ENCODE measurements at regions not wholly inside any gene's neighbourhood (a gene's known extent, or its start where the extent isn't known, plus 50 kb on each side); places are given as distances from the start of the nearest gene placed in this dataset.

- H4K20me1 ChIP-seq (ENCODE audit: insufficient read depth, low read length), result no peaks in the 10 kb centered on the region
- no peaks in the 10 kb centered on the region for H3K9me3 ChIP-seq (ENCODE audit: insufficient read depth, low read depth, low read length)
- DNase-seq (ENCODE audit: low read depth) (peak; percentile 84), FAIRE-seq (peak; percentile 92)
- H2AFZ ChIP-seq (ENCODE audit: low read depth, low read length), result peak overlapping the region; percentile 11
- H3K79me2 ChIP-seq (ENCODE audit: insufficient read depth, low read length), result no peaks in the 10 kb centered on the region
- peak overlapping the region; percentile 53 for H3K4me2 ChIP-seq (ENCODE audit: low read length)
- TF ChIP-seq EZH2 (IDR thresholded peaks at IDR 0.05; ENCODE audit: insufficient read depth, low read length) (no peak), CTCF (IDR thresholded peaks at IDR 0.05; ENCODE audit: insufficient read depth, low read depth, low read length) (no peak)
- H3K36me3 Mint-ChIP-seq (ENCODE audit: low read depth, unreplicated experiment), result no peaks in the 10 kb centered on the region
- H3K27me3 Mint-ChIP-seq (ENCODE audit: low read depth, unreplicated experiment), result no peaks in the 10 kb centered on the region
- H3K36me3 ChIP-seq (ENCODE audit: insufficient read depth, low read length), result no peaks in the 10 kb centered on the region
- no peak overlapping the region for H3K27ac Mint-ChIP-seq (ENCODE audit: unreplicated experiment)
- H3K9ac ChIP-seq (ENCODE audit: low read length), result peak overlapping the region; percentile 10
- no peak overlapping the region for H3K4me3 Mint-ChIP-seq (ENCODE audit: unreplicated experiment)
- H3K4me3 ChIP-seq (ENCODE audit: insufficient read depth, low read depth, low read length), result no peak overlapping the region
- no peaks in the 10 kb centered on the region for H3K4me1 Mint-ChIP-seq (ENCODE audit: low read depth, unreplicated experiment)
- H3K27me3 ChIP-seq (ENCODE audit: insufficient read depth, low read length), result no peaks in the 10 kb centered on the region
- no peaks in the 10 kb centered on the region for H3K9me3 Mint-ChIP-seq (ENCODE audit: unreplicated experiment)
- peak overlapping the region; percentile 42 for H3K27ac ChIP-seq (ENCODE audit: low read depth, low read length)
- peaks cover 3% of the 10 kb centered on the region for H3K4me1 ChIP-seq (ENCODE audit: insufficient read depth, low read length)
Observed at GRCh38 chrX:16444353-16444752, 205.6 kb upstream of the S100G start.

- no peak overlapping the region for H3K4me2 ChIP-seq (ENCODE audit: low read length)
- no peaks in the 10 kb centered on the region for H3K36me3 ChIP-seq (ENCODE audit: insufficient read depth, low read length)
- FAIRE-seq (peak; percentile 59), DNase-seq (ENCODE audit: low read depth) (peak; percentile 16)
- H4K20me1 ChIP-seq (ENCODE audit: insufficient read depth, low read length), result no peaks in the 10 kb centered on the region
- H3K9ac ChIP-seq (ENCODE audit: low read length), result no peak overlapping the region
- Mint-ChIP-seq H3K36me3 (ENCODE audit: low read depth, unreplicated experiment) (no peaks in the 10 kb centered on the region), H3K4me3 (ENCODE audit: unreplicated experiment) (no peak overlapping the region), H3K27me3 (ENCODE audit: low read depth, unreplicated experiment) (no peaks in the 10 kb centered on the region), H3K4me1 (ENCODE audit: low read depth, unreplicated experiment) (no peaks in the 10 kb centered on the region), H3K27ac (ENCODE audit: unreplicated experiment) (no peak overlapping the region), H3K9me3 (ENCODE audit: unreplicated experiment) (peaks cover 2% of the 10 kb centered on the region)
- H3K9me3 ChIP-seq (ENCODE audit: insufficient read depth, low read depth, low read length), result no peaks in the 10 kb centered on the region
- peak overlapping the region; percentile 42 for H3K27ac ChIP-seq (ENCODE audit: low read depth, low read length)
- H3K79me2 ChIP-seq (ENCODE audit: insufficient read depth, low read length), result no peaks in the 10 kb centered on the region
- no peaks in the 10 kb centered on the region for H3K27me3 ChIP-seq (ENCODE audit: insufficient read depth, low read length)
- TF ChIP-seq EZH2 (IDR thresholded peaks at IDR 0.05; ENCODE audit: insufficient read depth, low read length) (no peak), CTCF (IDR thresholded peaks at IDR 0.05; ENCODE audit: insufficient read depth, low read depth, low read length) (peak; percentile 57)
- H3K4me1 ChIP-seq (ENCODE audit: insufficient read depth, low read length), result peaks cover 3% of the 10 kb centered on the region
- H3K4me3 ChIP-seq (ENCODE audit: insufficient read depth, low read depth, low read length), result no peak overlapping the region
- no peak overlapping the region for H2AFZ ChIP-seq (ENCODE audit: low read depth, low read length)
Observed at GRCh38 chrX:16445166-16445752, 204.7 kb upstream of the S100G start.

GRCh38 chrX:16451334-16451733, 198.6 kb upstream of the S100G start:
- Histone ChIP-seq H3K27ac (ENCODE audit: low read depth, low read length) (no peak overlapping the region), H3K9ac (ENCODE audit: low read length) (no peak overlapping the region), H3K4me3 (ENCODE audit: insufficient read depth, low read depth, low read length) (no peak overlapping the region), H3K9me3 (ENCODE audit: insufficient read depth, low read depth, low read length) (no peaks in the 10 kb centered on the region), H2AFZ (ENCODE audit: low read depth, low read length) (no peak overlapping the region), H3K4me2 (ENCODE audit: low read length) (no peak overlapping the region), H4K20me1 (ENCODE audit: insufficient read depth, low read length) (no peaks in the 10 kb centered on the region), H3K27me3 (ENCODE audit: insufficient read depth, low read length) (no peaks in the 10 kb centered on the region), H3K36me3 (ENCODE audit: insufficient read depth, low read length) (no peaks in the 10 kb centered on the region), H3K4me1 (ENCODE audit: insufficient read depth, low read length) (no peaks in the 10 kb centered on the region), H3K79me2 (ENCODE audit: insufficient read depth, low read length) (no peaks in the 10 kb centered on the region)
- peak; percentile 52 for FAIRE-seq
- Mint-ChIP-seq H3K36me3 (ENCODE audit: low read depth, unreplicated experiment) (no peaks in the 10 kb centered on the region), H3K4me1 (ENCODE audit: low read depth, unreplicated experiment) (no peaks in the 10 kb centered on the region), H3K27me3 (ENCODE audit: low read depth, unreplicated experiment) (no peaks in the 10 kb centered on the region), H3K9me3 (ENCODE audit: unreplicated experiment) (peaks cover 5% of the 10 kb centered on the region), H3K27ac (ENCODE audit: unreplicated experiment) (no peak overlapping the region), H3K4me3 (ENCODE audit: unreplicated experiment) (no peak overlapping the region)
- TF ChIP-seq CTCF (IDR thresholded peaks at IDR 0.05; ENCODE audit: insufficient read depth, low read depth, low read length) (no peak), EZH2 (IDR thresholded peaks at IDR 0.05; ENCODE audit: insufficient read depth, low read length) (no peak)
- no peak for DNase-seq (ENCODE audit: low read depth)

All from astrocyte (in vitro differentiated cells and primary cell).